C4-2B (cell line): ENCODE measurements at regions not wholly inside any gene's neighbourhood (a gene's known extent, or its start where the extent isn't known, plus 50 kb on each side); places are given as distances from the start of the nearest gene placed in this dataset.

ENCODE experiments used
- ZFX ChIP-seq: fragments of 450-650 bp; IDR thresholded peaks from 2 replicates; pipeline ENCODE4 v1.6.1; 2017
- TF ChIP-seq, protein P1 (sequence below): fragments of 450-650 bp; conservative IDR thresholded peaks from 2 replicates; pipeline ENCODE4 v1.5.1; 2017; ENCODE audit warnings: mild to moderate bottlenecking

DNA sequence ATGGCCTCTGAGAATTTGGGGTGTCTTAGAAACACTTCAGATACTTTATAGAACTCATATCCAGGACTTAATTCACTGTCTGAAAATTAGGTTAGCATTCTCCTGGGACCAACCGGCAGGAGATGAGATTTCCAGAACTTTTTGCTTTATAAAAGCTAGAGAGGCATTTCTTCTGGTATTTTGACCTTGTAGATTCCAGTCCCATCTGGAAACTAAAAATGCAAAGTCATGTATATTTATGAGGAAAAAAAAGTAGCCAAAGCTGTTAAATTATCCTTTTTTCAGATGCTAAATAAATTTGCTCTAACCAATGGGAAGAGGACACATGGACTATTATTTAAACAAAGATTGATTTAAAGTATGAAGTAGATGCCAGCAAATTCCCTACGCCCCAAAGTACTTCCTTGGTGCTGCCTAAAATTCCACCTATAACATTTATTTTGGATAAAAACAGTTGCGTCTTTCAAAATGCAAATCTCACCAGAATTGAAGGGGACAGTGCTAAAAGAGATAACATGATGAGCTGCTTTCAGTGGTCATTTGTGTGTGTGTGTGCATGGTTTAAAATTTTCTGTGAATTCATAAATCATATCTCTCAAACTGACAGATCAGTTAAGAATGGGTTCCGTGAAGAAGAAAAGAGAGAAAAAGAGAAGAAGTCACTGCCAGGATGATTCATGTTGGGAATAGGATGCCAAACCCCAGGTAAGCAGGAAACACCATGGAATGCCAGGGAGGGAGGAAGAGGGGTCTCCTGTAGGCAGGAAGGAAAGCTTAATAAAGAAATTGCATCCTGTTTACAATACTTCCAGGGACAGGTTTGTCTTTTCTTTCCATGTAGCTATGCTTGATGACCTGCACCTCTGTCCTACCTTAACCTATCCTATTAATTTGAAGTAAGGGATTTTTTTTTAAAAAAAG, 97.7 kb upstream of the RGS6 start:
- TF ChIP-seq, protein P1, sequence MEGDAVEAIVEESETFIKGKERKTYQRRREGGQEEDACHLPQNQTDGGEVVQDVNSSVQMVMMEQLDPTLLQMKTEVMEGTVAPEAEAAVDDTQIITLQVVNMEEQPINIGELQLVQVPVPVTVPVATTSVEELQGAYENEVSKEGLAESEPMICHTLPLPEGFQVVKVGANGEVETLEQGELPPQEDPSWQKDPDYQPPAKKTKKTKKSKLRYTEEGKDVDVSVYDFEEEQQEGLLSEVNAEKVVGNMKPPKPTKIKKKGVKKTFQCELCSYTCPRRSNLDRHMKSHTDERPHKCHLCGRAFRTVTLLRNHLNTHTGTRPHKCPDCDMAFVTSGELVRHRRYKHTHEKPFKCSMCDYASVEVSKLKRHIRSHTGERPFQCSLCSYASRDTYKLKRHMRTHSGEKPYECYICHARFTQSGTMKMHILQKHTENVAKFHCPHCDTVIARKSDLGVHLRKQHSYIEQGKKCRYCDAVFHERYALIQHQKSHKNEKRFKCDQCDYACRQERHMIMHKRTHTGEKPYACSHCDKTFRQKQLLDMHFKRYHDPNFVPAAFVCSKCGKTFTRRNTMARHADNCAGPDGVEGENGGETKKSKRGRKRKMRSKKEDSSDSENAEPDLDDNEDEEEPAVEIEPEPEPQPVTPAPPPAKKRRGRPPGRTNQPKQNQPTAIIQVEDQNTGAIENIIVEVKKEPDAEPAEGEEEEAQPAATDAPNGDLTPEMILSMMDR: no peak
- TF ChIP-seq ZFX: no peak
